Stimulated activated CD4-positive, alpha-beta T cell treated with anti-CD3 and anti-CD28 coated beads, TNF-alpha, amount 100 ng/mL, for 24 hours (primary cell): ENCODE measurements at regions not wholly inside any gene's neighbourhood (a gene's known extent, or its start where the extent isn't known, plus 50 kb on each side); places are given as distances from the start of the nearest gene placed in this dataset.

Source experiments
- DNase-seq, 3 experiments: peaks; one replicate each; pipeline ENCODE4 v3.0.0-alpha.2; 2020; ENCODE audit warnings: low read depth in 3 of 3

GRCh38 chr21:39025198-39025597, 158.1 kb downstream of the PSMG1 start:
- no peak for DNase-seq

- no peak for DNase-seq
Observed at GRCh38 chr21:39024538-39024937, 158.7 kb downstream of the PSMG1 start.

- DNase-seq, result no peak
Observed at GRCh38 chr21:39022863-39023693, 160.2 kb downstream of the PSMG1 start.

- no peak for DNase-seq
Observed at GRCh38 chr21:39022466-39022862, 160.8 kb downstream of the PSMG1 start.

- DNase-seq, result no peak
Observed at GRCh38 chr21:39022035-39022434, 161.2 kb downstream of the PSMG1 start.

GRCh38 chr21:39021478-39021832, 161.8 kb downstream of the PSMG1 start:
- no peak for DNase-seq

- DNase-seq, result no peak
Observed at GRCh38 chr21:39020751-39021477, 162.3 kb downstream of the PSMG1 start.

GRCh38 chr21:39018730-39019129, 164.5 kb downstream of the PSMG1 start:
- DNase-seq, result no peak

GRCh38 chr21:39016740-39017315, 166.4 kb downstream of the PSMG1 start:
- no peak for DNase-seq

- no peak for DNase-seq
Observed at GRCh38 chr21:39014747-39015146, 168.5 kb downstream of the PSMG1 start.

- no peak for DNase-seq
Observed at GRCh38 chr21:39012326-39013230, 170.7 kb downstream of the PSMG1 start.

- DNase-seq, result no peak
Observed at GRCh38 chr21:39011911-39012310, 171.3 kb downstream of the PSMG1 start.

- DNase-seq, result no peak
Observed at GRCh38 chr21:39010629-39011404, 172.4 kb downstream of the PSMG1 start.

- DNase-seq, result no peak
Observed at GRCh38 chr21:39009587-39010225, 173.5 kb downstream of the PSMG1 start.

GRCh38 chr21:39007985-39008384, 175.3 kb downstream of the PSMG1 start:
- no peak for DNase-seq

- DNase-seq, result no peak
Observed at GRCh38 chr21:39007532-39007931, 175.7 kb downstream of the PSMG1 start.

GRCh38 chr21:39006571-39007311, 176.5 kb downstream of the PSMG1 start:
- DNase-seq, result no peak

- no peak for DNase-seq
Observed at GRCh38 chr21:39005502-39005787, 177.8 kb downstream of the PSMG1 start.

- no peak for DNase-seq
Observed at GRCh38 chr21:39004634-39005501, 178.4 kb downstream of the PSMG1 start.
